Pancreas (tissue), 10 donors: ENCODE measurements at regions not wholly inside any gene's neighbourhood (a gene's known extent, or its start where the extent isn't known, plus 50 kb on each side); places are given as distances from the start of the nearest gene placed in this dataset.

Experiments used
- ATAC-seq, 4 donors: fragments of 200-7000 bp; cut with Tn5 transposase; one replicate each; pipeline versions ENCODE4 v1.8.0 to v1.9.1; 2020; ENCODE audit warnings: mild to moderate bottlenecking in 4 of 4, moderate library complexity in 4 of 4
- DNase-seq, 6 donors: peaks; one replicate each; pipeline ENCODE4 v3.0.0-alpha.2; 2020
- FAIRE-seq: peaks from 2 replicates; lab custom pipeline; 2012; peaks lifted over from hg19 to GRCh38; lab: Jason Lieb, UNC
- H3K27ac ChIP-seq, 4 donors: fragments of 200-600 bp; sonication (generic); 1 replicate in 3 of 4; 2 replicates in 1 of 4; pipeline versions ENCODE4 v1.5.0 to v1.8.0; 2020
- H3K27me3 ChIP-seq, 4 donors: fragments of 200-600 bp; one replicate each; pipeline ENCODE4 v1.8.0; 2021
- H3K36me3 ChIP-seq, 3 donors: fragments of 200-600 bp; sonication (generic) in 1 of 3; one replicate each; pipeline versions ENCODE4 v1.5.0 to v1.8.0; 2020 to 2021
- H3K4me1 ChIP-seq, 3 donors: fragments of 200-600 bp; one replicate each; pipeline ENCODE4 v1.8.0; 2021
- H3K4me3 ChIP-seq, 4 donors: fragments of 200-600 bp; sonication (generic) in 2 of 4; one replicate each; pipeline versions ENCODE4 v1.5.0 to v1.8.0; 2020 to 2021
- H3K9me3 ChIP-seq, 4 donors: fragments of 200-600 bp; one replicate each; pipeline ENCODE4 v1.8.0; 2021
- CTCF ChIP-seq, 4 donors: fragments of 200-600 bp; sonication (generic) in 3 of 4; IDR thresholded peaks; one replicate each; pipeline versions ENCODE4 v1.5.0 to v1.8.0; 2021; ENCODE audit warnings: antibody characterized with exemption in 4 of 4
- WGBS, 2 donors: extraction: QIAGEN DNeasy Blood & Tissue Kit; methylation state at CpG; one replicate each; pipeline ENCODE4 v1.1.7; 2013; 5-methylcytosine and 5-hydroxymethylcytosine counted together
- intact Hi-C, 3 donors: fragments of 100-400 bp; cut with DNase I; formaldehyde crosslinking; loops; one replicate each; pipeline versions ENCODE4 v1.11.1 to v1.14.2; 2022
- donor health status: healthy with polysubstance abuse.
- donor health status: DM: no; HTN: no; CAD: no; lungs with moderate emphysema.
- donor health status: DM: no; HTN: no; CAD: no.
- donor health status: control.
- donor health status: control.
- donor health status: Bipolar disorder and iron deficiency.
- donor health status: DM: yes; HTN: yes; CAD: no.
- donor health status: DM: no; HTN: no; CAD: no.
- donor health status: DM: no; HTN: no; CAD: no.
- donor health status: DM: yes; HTN: yes; CAD: no.

DNA sequence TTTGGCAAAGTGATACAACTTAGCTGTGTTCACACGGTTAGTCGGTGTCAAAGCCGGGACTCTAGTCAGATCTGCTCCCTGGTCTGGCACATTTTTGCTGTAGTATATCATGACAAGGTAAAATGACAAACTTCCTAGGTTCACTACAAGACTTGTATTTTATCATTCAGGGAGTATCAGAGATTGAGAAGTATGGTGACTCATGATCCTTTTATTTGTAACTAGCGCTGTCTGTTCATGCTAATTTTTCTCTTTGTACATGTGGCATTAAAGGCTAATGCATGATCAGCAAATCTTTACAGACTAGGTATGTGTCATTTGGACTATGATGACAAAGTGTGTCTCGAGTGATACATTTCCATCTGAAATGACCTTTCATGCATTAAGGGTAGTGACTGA lies 326.7 kb downstream of the SIPA1L2 start:
- intact Hi-C loops = no loop called here
- 78 to 92% methylated on average over 5 of the region's 5 CpGs for WGBS, 2 donors
- no peak for TF ChIP-seq CTCF (IDR thresholded peaks at IDR 0.05)
- Histone ChIP-seq H3K36me3 (no peaks in the 10 kb centered on the region), H3K27me3 (no peaks in the 10 kb centered on the region), H3K27ac (no peak overlapping the region), H3K9me3 (no peaks in the 10 kb centered on the region), H3K4me1 (no peaks in the 10 kb centered on the region), H3K4me3 (no peak overlapping the region)
- ATAC-seq = no peak
- no peak for DNase-seq
- FAIRE-seq = no peak

DNA sequence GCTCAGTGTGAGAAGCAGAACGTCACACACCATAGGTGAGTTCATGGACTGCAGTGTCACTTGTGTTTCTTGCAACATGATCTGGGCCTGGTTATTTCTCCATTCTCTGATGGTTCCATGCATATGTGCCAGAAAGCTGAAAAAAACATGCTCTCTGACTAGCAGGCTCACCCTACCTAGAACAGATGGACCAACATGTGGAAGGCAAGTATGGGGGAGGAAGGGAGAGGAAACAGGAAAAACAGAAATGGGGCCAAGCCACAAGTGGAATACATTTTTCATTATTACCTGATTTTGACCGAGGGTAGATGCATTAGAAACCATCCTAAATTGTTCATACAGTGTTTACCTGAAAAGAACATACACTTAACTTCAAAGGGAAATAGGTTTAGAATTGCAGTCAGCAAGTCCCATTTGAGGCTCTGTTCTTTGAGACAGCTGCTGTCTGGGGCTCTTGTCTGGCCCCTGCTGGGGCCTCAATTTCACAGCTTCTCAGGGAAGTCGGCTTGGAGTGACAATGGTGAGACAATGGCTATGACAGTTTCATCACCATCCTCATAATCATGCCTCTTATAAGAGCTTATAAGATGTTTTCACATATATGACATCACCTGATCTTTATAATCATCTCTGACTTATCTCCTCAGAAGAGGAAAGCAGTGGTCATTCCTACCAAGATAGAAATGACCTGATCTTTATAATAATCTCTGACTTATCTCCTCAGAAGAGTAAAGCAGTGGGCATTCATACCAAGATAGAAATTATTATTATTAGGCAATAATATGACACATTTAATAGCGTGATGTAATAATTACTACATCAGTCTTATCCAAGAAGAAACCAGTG lies 327.3 kb downstream of the SIPA1L2 start:
- TF ChIP-seq CTCF (IDR thresholded peaks at IDR 0.05) = no peak
- DNase-seq = no peak
- H3K27me3 ChIP-seq = no peaks in the 10 kb centered on the region
- H3K36me3 ChIP-seq = no peaks in the 10 kb centered on the region
- H3K4me1 ChIP-seq = no peaks in the 10 kb centered on the region
- H3K27ac ChIP-seq = no peak overlapping the region
- WGBS, 2 donors = 47 to 57% methylated on average over 4 of the region's 4 CpGs
- no peaks in the 10 kb centered on the region for H3K9me3 ChIP-seq
- intact Hi-C loops = no loop called here
- ATAC-seq = no peak
- no peak overlapping the region for H3K4me3 ChIP-seq
- FAIRE-seq = no peak

- H3K4me3 ChIP-seq = no peak overlapping the region
- H3K9me3 ChIP-seq = no peaks in the 10 kb centered on the region
- H3K27ac ChIP-seq = no peak overlapping the region
- 64% methylated on average over 8 of the region's 8 CpGs for WGBS, 2 donors
- no peak for FAIRE-seq
- intact Hi-C loops = no loop called here
- DNase-seq = no peak
- no peak for TF ChIP-seq CTCF (IDR thresholded peaks at IDR 0.05)
- no peaks in the 10 kb centered on the region for H3K4me1 ChIP-seq
- H3K36me3 ChIP-seq = no peaks in the 10 kb centered on the region
- no peaks in the 10 kb centered on the region for H3K27me3 ChIP-seq
- no peak for ATAC-seq
These were observed 328.7 kb downstream of the SIPA1L2 start for GRCh38 chr1:232301246-232301645.

DNA sequence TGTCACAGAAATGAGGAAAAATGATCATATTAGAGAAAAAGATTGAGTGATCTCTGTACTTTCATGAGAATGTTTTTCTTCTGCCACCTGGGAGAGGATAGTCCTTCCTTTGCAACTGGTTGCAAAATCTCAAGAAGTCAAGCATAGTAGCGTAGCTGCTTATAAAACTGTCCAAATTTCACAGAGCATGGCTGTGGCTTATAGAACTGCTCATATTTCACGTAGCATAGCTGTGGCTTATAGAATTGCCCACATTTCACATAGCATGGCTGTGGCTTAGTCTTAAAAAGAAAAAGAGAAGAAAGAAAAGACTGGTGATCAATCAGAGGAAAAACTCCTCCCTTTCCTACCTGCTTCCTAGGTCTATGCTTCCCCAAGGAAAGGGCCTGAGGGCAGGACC lies 329.5 kb downstream of the SIPA1L2 start:
- DNase-seq (no peak), ATAC-seq (no peak), FAIRE-seq (no peak)
- Histone ChIP-seq H3K9me3 (no peaks in the 10 kb centered on the region), H3K4me3 (no peak overlapping the region), H3K36me3 (no peaks in the 10 kb centered on the region), H3K4me1 (no peaks in the 10 kb centered on the region), H3K27ac (no peak overlapping the region), H3K27me3 (no peaks in the 10 kb centered on the region)
- intact Hi-C loops = no loop called here
- no peak for TF ChIP-seq CTCF (IDR thresholded peaks at IDR 0.05)
- WGBS, 2 donors = 80 to 92% methylated on average over 2 of the region's 2 CpGs

DNA sequence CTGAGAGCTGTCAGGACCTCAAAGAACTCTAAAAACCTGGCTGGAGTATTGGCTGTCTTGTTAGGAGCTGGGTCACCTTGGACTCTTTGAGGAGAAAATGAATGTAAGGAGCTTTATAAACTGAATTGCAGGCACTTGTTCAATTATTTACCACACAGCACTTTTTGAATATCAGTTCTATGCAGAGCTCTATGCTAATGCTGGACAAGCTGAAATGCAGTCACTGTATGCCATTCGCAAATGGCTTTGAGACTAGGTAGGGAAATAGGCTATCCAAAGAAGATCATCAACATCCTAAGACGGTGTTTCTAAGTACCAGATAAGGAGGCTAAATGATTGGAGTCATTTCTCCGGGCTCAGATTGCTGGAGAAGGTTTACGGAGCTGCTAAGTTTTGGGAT lies 333.5 kb downstream of the SIPA1L2 start:
- ATAC-seq (no peak), DNase-seq (no peak), FAIRE-seq (no peak)
- no peak overlapping the region for H3K27ac ChIP-seq
- H3K4me3 ChIP-seq = no peak overlapping the region
- intact Hi-C loops = no loop called here
- H3K36me3 ChIP-seq = no peaks in the 10 kb centered on the region
- H3K4me1 ChIP-seq = no peaks in the 10 kb centered on the region
- no peak for TF ChIP-seq CTCF (IDR thresholded peaks at IDR 0.05)
- no peaks in the 10 kb centered on the region for H3K27me3 ChIP-seq
- 68 to 93% methylated on average over 4 of the region's 4 CpGs for WGBS, 2 donors
- H3K9me3 ChIP-seq = no peaks in the 10 kb centered on the region
